ENCODE measurements at regions not wholly inside any gene's neighbourhood (a gene's known extent, or its start where the extent isn't known, plus 50 kb on each side); places are given as distances from the start of the nearest gene placed in this dataset.

DNA sequence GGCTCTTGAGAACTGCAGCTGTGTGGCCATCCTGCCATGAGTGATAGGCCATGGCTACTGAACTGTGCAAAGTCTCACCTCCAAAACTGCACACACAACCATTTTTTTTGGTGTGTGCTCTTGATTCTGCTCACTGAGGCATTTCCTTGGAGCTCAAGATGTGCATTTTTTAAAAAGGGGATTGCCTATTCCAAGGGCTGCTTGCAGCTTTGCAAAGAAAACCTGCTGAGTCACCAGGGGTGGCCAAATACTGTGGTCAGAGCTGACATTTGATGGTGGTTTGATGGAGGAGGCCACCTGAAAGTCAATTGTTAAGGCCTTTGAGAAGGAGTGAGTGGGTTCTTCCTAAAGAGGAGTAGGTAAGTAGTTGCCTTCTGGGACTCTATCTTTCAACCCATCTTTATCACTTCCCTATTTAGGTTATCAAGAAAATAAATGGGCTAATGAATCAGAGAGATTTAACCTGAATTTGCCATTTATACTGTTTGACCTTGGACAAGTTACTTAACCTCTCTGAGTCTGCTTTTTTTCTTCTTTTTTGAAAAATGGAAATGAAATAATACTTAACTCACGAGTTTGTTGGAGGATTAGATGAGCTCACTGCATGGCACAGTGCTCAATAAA is 87.9 kb downstream of the CHST2 start (continued):
- TF ChIP-seq, protein P1, sequence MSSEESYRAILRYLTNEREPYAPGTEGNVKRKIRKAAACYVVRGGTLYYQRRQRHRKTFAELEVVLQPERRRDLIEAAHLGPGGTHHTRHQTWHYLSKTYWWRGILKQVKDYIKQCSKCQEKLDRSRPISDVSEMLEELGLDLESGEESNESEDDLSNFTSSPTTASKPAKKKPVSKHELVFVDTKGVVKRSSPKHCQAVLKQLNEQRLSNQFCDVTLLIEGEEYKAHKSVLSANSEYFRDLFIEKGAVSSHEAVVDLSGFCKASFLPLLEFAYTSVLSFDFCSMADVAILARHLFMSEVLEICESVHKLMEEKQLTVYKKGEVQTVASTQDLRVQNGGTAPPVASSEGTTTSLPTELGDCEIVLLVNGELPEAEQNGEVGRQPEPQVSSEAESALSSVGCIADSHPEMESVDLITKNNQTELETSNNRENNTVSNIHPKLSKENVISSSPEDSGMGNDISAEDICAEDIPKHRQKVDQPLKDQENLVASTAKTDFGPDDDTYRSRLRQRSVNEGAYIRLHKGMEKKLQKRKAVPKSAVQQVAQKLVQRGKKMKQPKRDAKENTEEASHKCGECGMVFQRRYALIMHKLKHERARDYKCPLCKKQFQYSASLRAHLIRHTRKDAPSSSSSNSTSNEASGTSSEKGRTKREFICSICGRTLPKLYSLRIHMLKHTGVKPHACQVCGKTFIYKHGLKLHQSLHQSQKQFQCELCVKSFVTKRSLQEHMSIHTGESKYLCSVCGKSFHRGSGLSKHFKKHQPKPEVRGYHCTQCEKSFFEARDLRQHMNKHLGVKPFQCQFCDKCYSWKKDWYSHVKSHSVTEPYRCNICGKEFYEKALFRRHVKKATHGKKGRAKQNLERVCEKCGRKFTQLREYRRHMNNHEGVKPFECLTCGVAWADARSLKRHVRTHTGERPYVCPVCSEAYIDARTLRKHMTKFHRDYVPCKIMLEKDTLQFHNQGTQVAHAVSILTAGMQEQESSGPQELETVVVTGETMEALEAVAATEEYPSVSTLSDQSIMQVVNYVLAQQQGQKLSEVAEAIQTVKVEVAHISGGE (CRISPR knock-in tag; IDR thresholded peaks at IDR 0.05): no peak
- TF ChIP-seq NRF1 (conservative IDR thresholded peaks at IDR 0.05; ENCODE audit: low read depth, low read length): no peak
- TF ChIP-seq EP300 (IDR thresholded peaks at IDR 0.05; ENCODE audit: borderline replicate concordance in 1 of 2, control insufficient read depth in 1 of 2, low read depth in 2 of 2, low read length in 2 of 2): peak in 1 of 2 experiments; percentile 44; a peak in 2 of 4 replicates
- TF ChIP-seq ZNF217 (IDR thresholded peaks at IDR 0.05): peak; percentile 94
- TF ChIP-seq MYC (IDR thresholded peaks at IDR 0.05; ENCODE audit: insufficient read depth, insufficient read length, insufficient replicate concordance, low read length, severe bottlenecking): no peak
- no peak for TF ChIP-seq NFYA (IDR thresholded peaks at IDR 0.05; ENCODE audit: borderline replicate concordance, low read depth, low read length)
- TF ChIP-seq ETV6 (conservative IDR thresholded peaks at IDR 0.05 in 1 of 2, IDR thresholded peaks at IDR 0.05 in 1 of 2; ENCODE audit: borderline replicate concordance in 1 of 2, low read depth in 1 of 2): peak in 1 of 2 experiments; percentile 46; a peak in 2 of 4 replicates
- TF ChIP-seq NR2C2 (IDR thresholded peaks at IDR 0.05; ENCODE audit: borderline replicate concordance, control insufficient read depth, insufficient read length, low read depth): no peak
- TF ChIP-seq STAT1 (conservative IDR thresholded peaks at IDR 0.05): no peak
- TF ChIP-seq HCFC1 (IDR thresholded peaks at IDR 0.05; ENCODE audit: low read length): no peak
- TF ChIP-seq SREBF2 (IDR thresholded peaks at IDR 0.05; ENCODE audit: low read length): no peak
- no peak for TF ChIP-seq ZNF207 (IDR thresholded peaks at IDR 0.05; ENCODE audit: borderline replicate concordance)
- peak; percentile 38 for TF ChIP-seq MEF2B (IDR thresholded peaks at IDR 0.05; ENCODE audit: partially characterized antibody, poor library complexity, severe bottlenecking)
- TF ChIP-seq TCF3 (IDR thresholded peaks at IDR 0.05; ENCODE audit: borderline replicate concordance, insufficient read depth, low read depth, low read length): no peak
- no peak for TF ChIP-seq POLR2AphosphoS5 (IDR thresholded peaks at IDR 0.05; ENCODE audit: low read length)
- TF ChIP-seq ASH2L (IDR thresholded peaks at IDR 0.05; ENCODE audit: borderline replicate concordance, low read depth): no peak
- peak; percentile 85 for TF ChIP-seq PAX5 (IDR thresholded peaks at IDR 0.05; ENCODE audit: borderline replicate concordance, low read depth, low read length)
- no peak for TF ChIP-seq SMAD5 (IDR thresholded peaks at IDR 0.05; ENCODE audit: low read depth)
- peak; percentile 92; the same call in 1 of the 2 replicates for TF ChIP-seq KDM1A (IDR thresholded peaks at IDR 0.05; ENCODE audit: borderline replicate concordance)
- TF ChIP-seq SPI1 (IDR thresholded peaks at IDR 0.05; ENCODE audit: borderline replicate concordance, insufficient read depth, low read depth, low read length): peak; percentile 68; the same call in 1 of the 2 replicates
- TF ChIP-seq, protein P2, sequence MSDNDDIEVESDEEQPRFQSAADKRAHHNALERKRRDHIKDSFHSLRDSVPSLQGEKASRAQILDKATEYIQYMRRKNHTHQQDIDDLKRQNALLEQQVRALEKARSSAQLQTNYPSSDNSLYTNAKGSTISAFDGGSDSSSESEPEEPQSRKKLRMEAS (IDR thresholded peaks at IDR 0.05; ENCODE audit: low read depth, low read length): 0 out of 2 replicates have a peak, but pooled peaks have one; percentile 13
- TF ChIP-seq MTA3 (IDR thresholded peaks at IDR 0.05; ENCODE audit: borderline replicate concordance, low read length): peak; percentile 77; the same call in 1 of the 2 replicates
- TF ChIP-seq, protein P3, sequence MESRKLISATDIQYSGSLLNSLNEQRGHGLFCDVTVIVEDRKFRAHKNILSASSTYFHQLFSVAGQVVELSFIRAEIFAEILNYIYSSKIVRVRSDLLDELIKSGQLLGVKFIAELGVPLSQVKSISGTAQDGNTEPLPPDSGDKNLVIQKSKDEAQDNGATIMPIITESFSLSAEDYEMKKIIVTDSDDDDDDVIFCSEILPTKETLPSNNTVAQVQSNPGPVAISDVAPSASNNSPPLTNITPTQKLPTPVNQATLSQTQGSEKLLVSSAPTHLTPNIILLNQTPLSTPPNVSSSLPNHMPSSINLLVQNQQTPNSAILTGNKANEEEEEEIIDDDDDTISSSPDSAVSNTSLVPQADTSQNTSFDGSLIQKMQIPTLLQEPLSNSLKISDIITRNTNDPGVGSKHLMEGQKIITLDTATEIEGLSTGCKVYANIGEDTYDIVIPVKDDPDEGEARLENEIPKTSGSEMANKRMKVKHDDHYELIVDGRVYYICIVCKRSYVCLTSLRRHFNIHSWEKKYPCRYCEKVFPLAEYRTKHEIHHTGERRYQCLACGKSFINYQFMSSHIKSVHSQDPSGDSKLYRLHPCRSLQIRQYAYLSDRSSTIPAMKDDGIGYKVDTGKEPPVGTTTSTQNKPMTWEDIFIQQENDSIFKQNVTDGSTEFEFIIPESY (IDR thresholded peaks at IDR 0.05): no peak
- TF ChIP-seq EGR1 (IDR thresholded peaks at IDR 0.05; ENCODE audit: borderline replicate concordance in 1 of 2, low read depth in 2 of 2, low read length in 2 of 2): no peak
- no peak for TF ChIP-seq YBX1 (IDR thresholded peaks at IDR 0.05)
- TF ChIP-seq JUNB (IDR thresholded peaks at IDR 0.05): peak; percentile 50; the same call in 1 of the 2 replicates

All from GM12878 (cell line).